HL-60 (cell line): ENCODE measurements at regions not wholly inside any gene's neighbourhood (a gene's known extent, or its start where the extent isn't known, plus 50 kb on each side); places are given as distances from the start of the nearest gene placed in this dataset.
A peak's percentile ranks its signal among the peaks of the same experiment; 100 is the strongest.

Experiments
- DNase-seq, 2 experiments: peaks; one replicate each; pipeline ENCODE4 v3.0.0-alpha.2; 2010 to 2020; ENCODE audit warnings: low read depth in 1 of 2, low spot score in 1 of 2
- H3K27ac ChIP-seq: fragments of 250-450 bp; sonication (Bioruptor Pico); replicated peaks from 2 replicates; pipeline ENCODE4 v1.5.1; 2020; ENCODE audit warnings: mild to moderate bottlenecking, moderate library complexity
- H3K27me3 ChIP-seq: fragments of 250-450 bp; sonication (Bioruptor Pico); 2 replicates; pipeline ENCODE4 v1.5.1; 2021; ENCODE audit warnings: mild to moderate bottlenecking, moderate library complexity; ENCODE audit not compliant: insufficient read depth, poor library complexity, severe bottlenecking
- H3K4me3 ChIP-seq: replicated peaks from 2 replicates; pipeline ENCODE4 v1.5.1; 2011; ENCODE audit warnings: mild to moderate bottlenecking, control low read depth, low read length; ENCODE audit not compliant: insufficient read depth
- CTCF ChIP-seq: IDR thresholded peaks from one replicate; pipeline ENCODE4 v1.5.1; 2011; ENCODE audit warnings: low read length, control low read depth, inconsistent platforms; ENCODE audit not compliant: insufficient read depth
- GABPA ChIP-seq: IDR thresholded peaks from 2 replicates; pipeline ENCODE4 v1.6.1; 2012; ENCODE audit warnings: low read depth
- POLR2AphosphoS5 ChIP-seq: IDR thresholded peaks from 2 replicates; pipeline ENCODE4 v1.6.1; 2012; ENCODE audit warnings: low read depth
- REST ChIP-seq: IDR thresholded peaks from 2 replicates; pipeline ENCODE4 v1.6.1; 2012; ENCODE audit warnings: low read depth; ENCODE audit not compliant: insufficient replicate concordance
- SPI1 ChIP-seq: IDR thresholded peaks from 2 replicates; pipeline ENCODE4 v1.6.1; 2012; ENCODE audit warnings: low read depth, mild to moderate bottlenecking, borderline replicate concordance

GRCh38 chr13:66224663-66225062 lies 1005.5 kb downstream of the PCDH9 start:
- peak in 1 of 2 experiments; percentile 23 for DNase-seq
- Histone ChIP-seq H3K27ac (peak overlapping the region; percentile 92), H3K27me3 (no peaks in the 10 kb centered on the region), H3K4me3 (no peak overlapping the region)
- no peak for TF ChIP-seq POLR2AphosphoS5

DNA sequence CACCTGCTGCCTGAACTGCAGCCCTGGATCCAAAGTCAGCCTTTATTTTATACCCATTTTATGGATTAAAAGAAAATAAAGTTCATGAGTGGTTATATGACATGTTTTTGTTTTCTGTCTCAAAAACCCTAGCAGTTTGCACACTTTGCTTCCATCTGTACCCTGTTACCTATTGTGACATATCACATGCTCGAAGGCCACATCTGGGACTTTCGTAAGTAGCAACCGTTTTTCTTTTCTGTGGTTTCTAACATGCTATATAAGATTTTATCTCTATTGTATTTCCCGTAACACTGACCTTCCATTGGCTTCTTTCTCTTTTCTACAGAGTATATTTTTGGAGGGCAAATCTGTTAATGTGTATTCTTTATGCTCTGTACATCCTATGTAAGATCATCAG lies 1007.2 kb downstream of the PCDH9 start:
- Histone ChIP-seq H3K4me3 (no peak overlapping the region), H3K27ac (peak overlapping the region; percentile 92), H3K27me3 (no peaks in the 10 kb centered on the region)
- DNase-seq, result peak; percentile 68 to 85
- TF ChIP-seq GABPA (no peak), POLR2AphosphoS5 (peak; percentile 85), CTCF (no peak), REST (no peak)

- no peaks in the 10 kb centered on the region for H3K27me3 ChIP-seq
- H3K27ac ChIP-seq, result peak overlapping the region; percentile 92
- TF ChIP-seq POLR2AphosphoS5 (no peak), GABPA (no peak), REST (no peak), CTCF (no peak), SPI1 (no peak)
- H3K4me3 ChIP-seq, result no peak overlapping the region
- peak; percentile 59 to 73 for DNase-seq
Observed at GRCh38 chr13:66222127-66222526, 1008.0 kb downstream of the PCDH9 start.

- TF ChIP-seq POLR2AphosphoS5 (no peak), CTCF (no peak), REST (no peak), GABPA (no peak), SPI1 (no peak)
- Histone ChIP-seq H3K27me3 (no peaks in the 10 kb centered on the region), H3K4me3 (no peak overlapping the region), H3K27ac (no peak overlapping the region)
- DNase-seq, result no peak
Observed at GRCh38 chr13:66219506-66219905, 1010.6 kb downstream of the PCDH9 start.
